GM19372 (cell line): ENCODE measurements at regions not wholly inside any gene's neighbourhood (a gene's known extent, or its start where the extent isn't known, plus 50 kb on each side); places are given as distances from the start of the nearest gene placed in this dataset.
A peak's percentile ranks its signal among the peaks of the same experiment; 100 is the strongest.
"Not testable (repeated sequence)": the region's sequence is repeated elsewhere in the genome, so short reads cannot be mapped to it uniquely, and the experiment has no call there.

ENCODE experiments used
- ATAC-seq: cut with Tn5 transposase; IDR thresholded peaks from one replicate; pipeline ENCODE4 v1.9.1; 2021; ENCODE audit warnings: mild to moderate bottlenecking, low read depth, moderate library complexity; ENCODE audit not compliant: unreplicated experiment

DNA sequence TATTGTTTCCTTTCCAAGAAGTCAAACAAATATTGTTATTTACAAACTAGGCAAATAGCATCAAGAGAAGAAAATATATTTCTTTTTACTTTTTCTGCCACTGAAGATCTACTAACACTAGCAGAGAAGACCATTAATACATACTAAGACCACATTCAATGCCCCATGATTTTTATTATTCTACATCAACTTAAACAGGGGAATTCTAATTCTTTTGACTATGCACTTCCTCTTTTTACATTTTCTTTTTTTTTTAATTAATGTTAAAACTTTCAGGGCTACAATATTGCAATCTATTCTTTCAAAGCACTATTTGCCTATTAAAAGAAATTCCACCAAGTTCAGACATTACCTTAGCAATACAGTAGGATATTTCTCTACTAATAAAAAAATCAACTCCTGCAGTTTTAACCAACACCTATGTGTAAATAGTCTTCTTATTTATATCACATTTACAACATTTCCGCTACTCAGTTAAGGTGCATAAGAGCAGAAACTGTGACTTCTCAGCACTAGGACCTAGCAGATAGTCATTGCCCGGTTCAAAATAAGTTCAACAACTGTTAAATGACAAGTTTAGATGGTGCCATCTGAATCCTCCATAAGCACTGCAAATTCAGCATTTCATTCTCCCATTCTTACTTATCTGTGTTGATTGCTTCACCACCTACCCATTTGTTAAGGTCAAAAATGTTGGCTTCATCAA, 513.5 kb downstream of the TTLL7 start:
- ATAC-seq: not testable (repeated sequence)

DNA sequence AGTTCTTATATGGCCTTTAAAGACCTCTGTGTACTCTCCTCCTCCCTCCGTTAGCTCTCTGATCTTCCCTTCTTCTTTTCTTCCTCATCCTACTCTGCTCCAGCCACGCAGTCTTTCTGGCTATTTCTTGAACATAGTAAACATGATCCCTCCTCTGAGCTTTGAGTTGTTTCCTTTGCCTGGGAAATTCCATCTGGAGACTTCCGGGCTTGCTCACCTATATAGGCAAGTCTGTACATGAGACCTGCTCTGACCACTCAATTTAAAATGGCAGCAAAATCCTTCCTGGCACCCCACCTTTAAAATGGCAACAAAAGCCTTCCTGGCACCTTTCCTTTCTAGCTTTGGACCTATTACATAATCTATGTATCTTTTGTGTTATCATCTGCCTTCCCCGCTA, 517.6 kb downstream of the TTLL7 start:
- ATAC-seq: not testable (repeated sequence)

DNA sequence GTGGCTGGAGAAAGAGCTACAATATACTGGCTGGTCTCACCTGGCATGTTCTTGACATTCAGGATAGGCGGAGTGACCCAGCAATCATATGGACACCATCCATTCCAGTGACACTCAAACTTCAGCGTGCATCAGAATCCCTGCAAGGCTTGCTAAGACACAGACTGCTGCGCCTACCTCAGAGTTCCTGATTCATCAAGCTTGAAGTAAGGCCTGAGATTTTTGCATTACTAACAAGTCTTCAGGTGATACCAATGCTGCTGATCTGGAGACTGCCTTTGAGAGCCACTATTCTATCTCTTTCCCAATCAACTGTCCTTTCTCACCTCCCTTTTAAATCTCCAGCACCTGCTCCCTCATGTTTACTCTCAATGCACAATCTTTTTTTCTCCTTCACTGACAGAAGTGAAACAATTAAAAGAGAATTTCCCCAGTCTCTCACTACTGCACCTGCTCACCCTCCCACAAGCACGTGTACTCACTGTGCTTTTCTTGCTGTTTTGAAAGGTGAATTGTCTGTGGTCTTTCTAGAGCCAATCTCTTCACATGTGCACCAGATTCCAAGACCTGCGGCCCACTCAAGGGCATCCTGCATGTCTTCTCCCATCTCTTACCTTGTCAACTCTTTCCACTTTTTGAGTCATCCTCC, 519.2 kb downstream of the TTLL7 start:
- ATAC-seq: peak; percentile 65

DNA sequence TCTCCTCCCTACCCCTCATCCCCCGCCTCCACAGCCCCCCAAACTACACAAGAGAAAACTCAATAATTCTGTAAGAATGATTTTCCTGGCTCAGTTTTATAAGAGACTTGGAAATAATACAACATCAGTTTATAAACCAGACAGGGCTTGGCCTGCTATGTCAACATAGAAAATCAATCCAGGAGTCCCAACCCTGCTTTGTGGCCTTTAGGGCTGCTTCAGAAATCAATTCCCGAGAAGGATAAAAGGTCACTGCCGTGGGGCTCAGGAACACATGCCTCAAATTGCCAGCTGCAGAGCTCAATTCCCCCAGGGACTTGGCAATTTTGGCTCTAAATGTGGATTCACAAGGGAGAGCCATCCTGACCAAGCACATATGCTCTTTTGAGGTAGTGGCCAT, 520.8 kb downstream of the TTLL7 start:
- ATAC-seq: not testable (repeated sequence)

DNA sequence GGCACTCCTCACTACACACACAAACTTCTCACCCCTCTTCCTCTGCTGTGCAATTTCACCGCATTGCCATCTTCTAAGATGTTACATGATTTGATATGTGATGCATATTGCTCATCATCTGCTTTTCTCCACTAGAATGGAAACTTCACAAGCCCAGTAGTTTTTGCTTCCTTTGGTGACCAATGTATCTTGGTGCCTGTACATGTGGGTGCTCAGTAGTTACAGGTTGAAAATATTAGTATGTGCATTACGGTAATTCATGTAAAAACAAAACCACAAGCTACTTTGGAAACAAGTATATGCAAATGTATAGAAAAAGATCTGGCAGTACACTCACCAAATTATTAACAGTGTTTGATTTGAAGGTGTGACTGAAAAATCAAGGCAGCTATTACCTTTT, 522.4 kb downstream of the TTLL7 start:
- ATAC-seq: peak; percentile 45

DNA sequence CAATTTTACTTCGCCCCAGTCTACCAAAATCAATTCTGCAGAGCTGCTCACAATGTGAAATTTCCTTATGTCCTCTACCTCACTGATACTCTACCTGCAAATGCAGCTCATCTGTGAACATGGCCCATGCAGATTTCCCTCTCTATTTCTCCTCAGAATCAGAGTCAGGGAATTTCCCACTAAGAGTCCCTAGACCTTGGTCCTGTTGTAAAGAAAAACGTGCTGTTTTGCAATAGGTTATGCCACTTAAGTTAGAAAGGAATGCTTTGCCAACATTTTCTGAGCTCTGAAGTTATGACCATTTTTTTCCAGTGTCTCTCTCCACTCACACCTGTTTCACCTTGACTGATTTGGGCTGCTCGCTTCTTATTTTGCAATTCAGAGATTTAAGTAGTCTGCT, 524.0 kb downstream of the TTLL7 start:
- ATAC-seq: not testable (repeated sequence)

DNA sequence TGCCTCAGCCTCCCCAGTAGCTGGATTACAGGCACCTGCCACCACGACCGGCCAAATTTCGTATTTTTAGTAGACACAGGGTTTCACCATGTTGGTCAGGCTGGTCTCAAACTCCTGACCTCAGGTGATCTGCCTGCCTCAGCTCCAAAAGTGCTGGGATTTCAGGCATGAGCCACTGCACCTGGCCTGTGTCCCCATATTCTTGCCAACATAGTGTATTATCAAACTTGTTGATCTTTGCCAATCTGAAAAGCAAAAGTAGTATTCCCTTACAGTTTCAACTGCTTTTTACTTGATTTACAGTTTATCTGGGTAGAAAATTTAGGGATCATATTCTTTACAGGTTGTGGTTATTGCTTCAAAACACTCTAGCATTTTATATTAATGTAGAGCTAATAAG, 524.9 kb downstream of the TTLL7 start:
- not testable (repeated sequence) for ATAC-seq

DNA sequence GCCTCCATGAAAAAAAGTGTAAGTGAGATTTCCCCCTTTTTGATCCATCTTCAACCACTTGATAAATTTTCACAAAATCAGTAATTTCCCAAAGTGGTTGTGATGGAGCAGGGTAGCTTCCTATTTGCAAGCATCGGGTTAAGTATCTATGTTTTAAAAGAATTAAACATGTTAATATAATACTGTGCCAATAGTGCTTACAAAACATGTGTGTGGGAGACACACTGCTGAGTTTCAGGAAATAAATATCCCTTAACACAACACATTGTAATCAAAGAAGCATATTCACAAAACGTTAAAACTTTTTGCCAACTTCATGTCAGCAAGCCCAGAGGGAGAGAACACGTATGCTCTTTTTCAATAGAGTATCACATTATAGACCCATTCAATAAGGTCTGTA, 526.9 kb downstream of the TTLL7 start:
- not testable (repeated sequence) for ATAC-seq

DNA sequence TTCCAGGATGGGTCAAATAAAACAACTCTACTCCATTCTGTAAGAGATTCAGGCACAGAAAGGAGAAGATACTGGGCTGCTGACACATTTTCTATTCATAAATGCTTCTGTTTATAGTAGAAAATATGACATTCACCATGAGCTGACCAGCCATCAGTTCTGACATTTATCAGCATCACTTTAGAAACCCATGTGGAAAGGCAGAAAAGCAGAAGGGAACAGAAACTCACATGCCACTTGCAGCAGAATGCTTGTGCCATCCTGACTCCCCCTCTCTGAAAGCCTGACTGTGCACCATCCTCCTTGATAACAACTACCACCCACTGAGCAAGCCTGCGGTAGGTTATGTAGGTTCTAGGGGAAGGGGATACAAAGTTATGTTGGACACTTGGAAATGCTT, 527.7 kb downstream of the TTLL7 start:
- peak; percentile 54 for ATAC-seq

DNA sequence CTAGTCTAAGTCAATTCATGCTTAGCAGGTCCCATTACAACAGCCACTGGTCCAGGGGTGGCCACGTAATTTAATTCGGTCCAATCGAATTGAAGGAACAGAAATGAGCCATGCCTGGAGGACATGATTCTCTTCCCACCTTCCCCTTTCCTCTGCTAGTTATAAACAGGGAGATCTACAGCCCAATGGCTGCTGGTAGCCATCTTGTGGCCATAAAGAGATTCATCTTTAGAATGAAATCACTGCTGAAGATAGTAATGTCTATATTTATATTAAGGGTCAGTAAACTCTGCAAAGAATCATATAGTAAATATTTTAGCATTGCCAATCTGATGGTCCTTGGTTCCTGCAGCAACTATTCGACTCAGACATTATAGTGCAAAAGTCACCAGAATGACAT, 530.6 kb downstream of the TTLL7 start:
- ATAC-seq: not testable (repeated sequence)

DNA sequence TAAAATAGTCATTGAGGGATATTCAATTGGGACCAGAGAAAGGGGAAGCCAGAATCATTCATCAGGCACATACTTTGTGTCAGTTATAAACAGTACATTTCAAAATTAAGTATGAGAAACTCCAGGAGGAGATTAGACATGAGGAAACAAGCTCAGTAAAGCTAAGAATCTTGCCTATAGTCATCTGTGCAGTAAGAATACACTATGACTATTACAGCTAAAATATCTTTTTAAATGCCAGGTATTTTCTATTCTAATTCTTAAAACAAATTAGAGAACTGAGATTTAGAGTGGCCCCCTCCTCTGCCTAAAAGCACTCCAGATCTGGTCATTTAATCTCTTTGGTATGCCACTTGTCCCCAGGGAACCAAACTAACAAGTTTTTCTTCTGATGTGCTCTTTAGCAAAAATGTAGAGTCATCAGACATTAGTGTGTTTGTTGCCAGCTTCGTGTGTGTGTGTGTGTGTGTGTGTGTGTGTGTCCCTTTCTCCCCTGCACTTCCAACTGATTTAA, 541.1 kb downstream of the TTLL7 start:
- ATAC-seq: not testable (repeated sequence)

DNA sequence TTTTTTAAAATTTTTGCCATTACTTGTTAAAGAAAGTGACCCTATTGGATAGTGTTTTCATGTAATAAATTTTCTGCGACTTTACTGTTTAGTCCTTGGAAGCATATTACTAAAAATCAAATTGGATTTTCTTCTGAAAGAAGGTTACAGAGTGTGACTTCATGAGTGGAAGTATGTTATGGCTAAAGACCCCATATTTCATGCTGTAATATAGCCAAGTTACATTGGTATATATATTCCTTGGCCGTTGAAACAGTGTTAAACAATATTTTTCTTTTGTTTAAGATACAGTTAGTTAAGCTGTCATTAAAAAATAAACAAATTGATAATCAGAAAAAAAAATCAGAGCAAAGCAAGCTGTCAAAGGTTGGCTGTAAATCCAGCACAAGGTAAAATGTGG, 541.7 kb downstream of the TTLL7 start:
- not testable (repeated sequence) for ATAC-seq

DNA sequence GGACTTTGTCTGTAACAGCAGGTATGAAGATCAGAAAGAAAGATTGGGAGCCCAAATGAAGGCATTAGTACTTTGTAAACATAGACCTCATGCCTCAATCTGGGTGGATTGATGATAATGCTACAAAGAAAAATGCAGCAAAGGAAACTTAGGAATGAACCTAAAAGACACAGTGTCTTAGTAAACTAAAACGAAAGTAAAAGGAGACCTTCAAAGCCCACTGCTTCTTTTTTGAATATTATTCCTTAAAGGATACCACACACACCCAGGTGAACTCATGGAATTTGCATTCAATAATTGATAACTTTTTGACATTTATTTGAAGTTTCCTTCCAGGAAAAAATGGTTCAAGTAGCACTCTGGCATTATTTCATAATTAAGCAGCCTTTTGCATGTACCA, 543.2 kb downstream of the TTLL7 start:
- ATAC-seq: not testable (repeated sequence)

DNA sequence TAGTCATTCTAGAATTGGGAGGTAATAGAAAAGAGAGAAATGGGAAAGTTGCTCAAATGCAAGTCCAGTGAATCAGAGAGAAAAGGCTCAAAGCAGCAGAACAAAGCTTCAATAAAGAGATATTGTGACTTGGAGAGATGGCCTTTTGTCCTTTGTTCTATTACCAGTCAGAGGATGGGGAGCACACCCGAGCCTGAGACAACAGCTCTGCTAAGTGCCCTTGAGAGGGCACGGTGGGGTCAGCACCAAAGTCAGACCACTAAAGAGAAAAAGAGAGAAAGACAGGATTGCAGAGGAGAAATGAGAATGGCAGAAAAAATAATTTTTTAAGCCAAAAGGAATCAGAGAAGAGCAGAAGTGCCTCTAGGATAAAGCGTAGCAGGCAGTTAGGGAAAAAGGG, 553.1 kb downstream of the TTLL7 start:
- ATAC-seq: not testable (repeated sequence)

DNA sequence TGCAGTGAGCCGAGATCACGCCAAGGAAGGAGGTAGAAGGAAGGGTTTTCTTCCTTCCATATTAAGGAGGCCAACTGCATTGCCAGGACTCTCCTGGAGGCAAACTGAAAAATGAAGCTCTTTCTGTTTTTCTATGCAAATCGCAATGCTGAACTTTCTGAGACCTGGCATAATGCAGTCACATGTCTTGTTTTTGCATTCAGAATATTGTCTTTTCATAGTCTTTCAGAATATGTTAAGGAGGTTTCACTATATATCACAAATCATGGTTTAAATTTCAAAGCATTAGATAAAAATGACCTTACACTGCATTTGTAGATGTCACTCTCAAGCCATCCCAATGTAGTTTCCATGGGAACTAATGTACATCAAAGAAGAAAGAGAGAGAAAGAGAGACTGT, 556.5 kb downstream of the TTLL7 start:
- ATAC-seq: not testable (repeated sequence)

DNA sequence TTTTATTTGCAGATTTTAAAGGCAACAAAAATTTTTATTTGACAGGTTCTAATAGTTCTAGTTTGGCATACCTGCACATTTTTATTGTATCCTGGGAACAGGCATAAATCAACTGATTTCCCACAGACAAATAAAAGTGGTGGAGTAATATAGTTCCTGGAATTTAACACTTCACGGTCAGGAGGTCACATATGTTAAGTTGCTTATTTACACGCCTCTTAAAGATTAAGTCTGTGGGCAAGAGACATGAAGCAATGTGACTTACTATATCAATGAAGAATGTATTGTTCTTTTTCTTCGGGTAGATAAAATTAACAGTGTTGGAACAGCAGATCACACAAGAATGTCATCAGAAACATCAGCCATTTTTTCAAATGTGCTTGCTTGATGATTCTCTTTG, 558.3 kb downstream of the TTLL7 start:
- ATAC-seq: not testable (repeated sequence)

DNA sequence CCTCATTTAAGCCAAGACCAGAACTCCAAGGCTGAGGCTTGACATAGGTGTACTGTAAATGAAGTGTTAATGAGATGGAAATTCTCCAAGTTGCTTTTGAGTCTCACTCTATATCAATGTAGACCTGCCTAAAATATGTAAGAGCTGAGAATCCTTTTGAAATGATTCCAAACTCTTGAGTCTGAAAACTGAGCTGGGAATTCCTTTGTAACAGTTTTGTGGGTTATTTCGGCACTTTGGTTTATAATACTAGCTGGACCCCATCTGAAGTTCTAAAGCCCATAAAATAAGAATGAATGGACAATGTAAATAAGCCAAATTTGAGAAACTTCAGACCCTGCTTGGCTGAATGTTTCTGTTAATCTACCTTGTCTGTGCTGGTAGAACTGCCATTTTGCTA, 558.9 kb downstream of the TTLL7 start:
- not testable (repeated sequence) for ATAC-seq

DNA sequence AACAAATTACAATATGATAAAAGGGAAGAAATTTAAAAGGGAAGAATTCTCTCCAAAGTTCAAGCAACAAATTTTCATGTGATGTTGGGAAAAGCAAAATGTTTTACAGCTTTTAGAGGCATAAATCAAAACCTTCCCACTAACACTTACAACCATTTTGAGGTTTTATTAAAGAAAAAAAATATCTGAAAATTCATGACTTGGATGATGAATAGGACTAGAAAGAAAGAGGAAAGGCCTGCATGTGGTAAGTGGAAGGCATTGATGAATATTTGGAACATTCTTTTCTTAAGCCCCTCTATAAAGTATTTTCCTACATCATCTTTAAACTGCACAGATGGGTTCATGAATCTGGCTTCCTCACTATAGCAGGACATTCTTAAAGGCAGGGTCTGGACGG, 560.6 kb downstream of the TTLL7 start:
- ATAC-seq: not testable (repeated sequence)

DNA sequence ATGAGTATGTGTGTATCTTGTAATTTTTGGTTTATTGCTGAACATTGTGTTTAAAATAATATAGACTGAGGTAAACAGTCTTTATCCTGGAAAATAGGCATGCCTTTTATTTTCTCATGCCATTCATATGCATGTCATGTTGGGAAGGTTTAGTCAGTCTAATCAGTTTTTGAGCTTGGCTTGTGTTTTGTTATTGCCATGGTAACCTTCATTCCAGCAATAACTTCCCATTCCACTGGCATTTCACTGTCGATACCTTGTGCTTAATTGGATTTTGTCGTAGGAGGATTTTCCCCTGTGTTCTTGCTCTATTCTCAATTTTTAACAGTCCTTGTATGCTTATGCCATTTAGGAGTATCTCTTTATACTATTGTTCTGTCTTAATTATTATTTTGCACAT, 563.6 kb downstream of the TTLL7 start:
- ATAC-seq: not testable (repeated sequence)

DNA sequence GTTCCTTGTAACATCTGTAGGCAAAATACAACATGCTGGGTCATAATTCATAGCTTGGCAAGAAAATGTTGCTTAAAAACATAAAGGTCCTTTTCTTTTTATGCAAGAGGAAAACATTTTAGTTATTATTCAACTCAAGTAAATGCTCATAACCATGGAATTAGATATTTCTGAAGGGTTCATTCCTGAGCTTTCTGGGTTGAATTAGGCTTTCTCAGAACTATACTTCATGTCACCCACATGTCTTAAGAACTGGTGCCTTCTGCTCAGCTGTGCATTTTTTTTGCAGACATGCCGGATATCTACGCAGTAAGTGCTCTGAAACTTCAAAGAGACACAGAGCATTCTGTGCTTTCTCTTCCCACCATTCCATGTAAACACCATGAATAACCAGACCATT, 571.4 kb downstream of the TTLL7 start:
- not testable (repeated sequence) for ATAC-seq

DNA sequence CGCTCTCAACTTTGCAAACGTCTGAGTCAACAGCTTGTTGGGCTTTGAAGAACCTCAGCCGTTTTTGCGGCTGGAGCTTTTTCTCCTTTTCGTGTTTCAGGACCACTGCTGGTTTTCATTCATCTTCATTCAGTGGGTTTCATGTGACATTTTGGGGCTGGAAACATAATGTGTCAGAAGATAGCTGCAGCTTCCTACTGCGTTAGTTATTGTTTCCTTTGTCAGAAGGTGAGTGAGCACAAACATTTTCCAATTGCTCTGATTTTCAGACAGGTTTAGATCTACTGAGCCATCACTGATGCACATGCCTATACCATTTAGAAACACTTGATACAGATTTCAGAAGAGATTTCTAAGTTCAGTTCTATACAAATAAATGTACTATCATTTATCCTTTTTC, 575.5 kb downstream of the TTLL7 start:
- not testable (repeated sequence) for ATAC-seq

DNA sequence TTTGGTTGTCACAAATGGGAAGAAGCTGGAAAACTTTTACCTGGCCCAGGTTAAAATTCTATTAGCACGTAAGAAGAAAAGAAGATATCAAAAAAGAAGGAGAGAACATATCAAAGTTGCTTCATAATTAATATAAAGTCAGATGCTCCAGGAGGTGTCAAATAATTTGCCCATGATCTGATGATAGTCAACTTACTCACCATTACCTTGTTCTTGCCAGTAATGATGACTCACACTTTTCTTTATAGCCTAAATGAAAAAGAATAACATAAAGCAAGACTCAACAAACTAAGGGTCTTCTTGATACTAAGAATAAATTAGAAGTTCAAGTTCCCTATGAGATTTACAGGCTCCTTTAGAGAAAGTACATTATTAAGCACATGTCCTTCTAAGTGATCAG, 580.4 kb downstream of the TTLL7 start:
- ATAC-seq: no peak
